Lower leg skin (tissue), 3 donors: ENCODE measurements at regions not wholly inside any gene's neighbourhood (a gene's known extent, or its start where the extent isn't known, plus 50 kb on each side); places are given as distances from the start of the nearest gene placed in this dataset.

ENCODE experiments used
- POLR2A ChIP-seq, 2 donors: fragments of 450-650 bp; IDR thresholded peaks; one replicate each; pipeline ENCODE4 v1.6.1; 2016 to 2017; ENCODE audit warnings: antibody characterized with exemption in 2 of 2, mild to moderate bottlenecking in 1 of 2, moderate library complexity in 1 of 2
- TF ChIP-seq, protein P1 (sequence below), 3 donors: fragments of 450-650 bp; IDR thresholded peaks; one replicate each; pipeline ENCODE4 v1.5.1; 2016; ENCODE audit warnings: antibody characterized with exemption in 3 of 3, mild to moderate bottlenecking in 3 of 3, moderate library complexity in 2 of 3

DNA sequence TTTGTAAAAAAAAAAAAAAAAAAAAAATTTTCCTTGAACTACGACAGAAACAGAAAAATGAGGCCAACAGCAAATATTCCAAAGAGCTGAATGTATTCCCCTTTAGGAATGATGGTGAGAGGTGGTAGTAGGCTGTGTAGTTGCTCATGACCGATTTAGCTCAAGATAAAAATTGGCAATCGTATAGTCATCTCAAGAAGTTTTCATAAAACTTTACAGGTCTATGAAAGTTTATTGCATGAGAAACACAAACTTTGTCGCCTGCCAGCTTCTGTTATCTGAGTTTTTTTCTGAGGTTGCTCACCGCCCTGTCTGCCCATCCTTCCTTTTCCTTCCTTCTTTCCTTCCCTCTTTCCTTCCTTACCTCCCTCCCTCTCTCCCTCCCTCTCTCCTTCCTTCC is 605.5 kb downstream of the BCL11B start:
- TF ChIP-seq, protein P1, sequence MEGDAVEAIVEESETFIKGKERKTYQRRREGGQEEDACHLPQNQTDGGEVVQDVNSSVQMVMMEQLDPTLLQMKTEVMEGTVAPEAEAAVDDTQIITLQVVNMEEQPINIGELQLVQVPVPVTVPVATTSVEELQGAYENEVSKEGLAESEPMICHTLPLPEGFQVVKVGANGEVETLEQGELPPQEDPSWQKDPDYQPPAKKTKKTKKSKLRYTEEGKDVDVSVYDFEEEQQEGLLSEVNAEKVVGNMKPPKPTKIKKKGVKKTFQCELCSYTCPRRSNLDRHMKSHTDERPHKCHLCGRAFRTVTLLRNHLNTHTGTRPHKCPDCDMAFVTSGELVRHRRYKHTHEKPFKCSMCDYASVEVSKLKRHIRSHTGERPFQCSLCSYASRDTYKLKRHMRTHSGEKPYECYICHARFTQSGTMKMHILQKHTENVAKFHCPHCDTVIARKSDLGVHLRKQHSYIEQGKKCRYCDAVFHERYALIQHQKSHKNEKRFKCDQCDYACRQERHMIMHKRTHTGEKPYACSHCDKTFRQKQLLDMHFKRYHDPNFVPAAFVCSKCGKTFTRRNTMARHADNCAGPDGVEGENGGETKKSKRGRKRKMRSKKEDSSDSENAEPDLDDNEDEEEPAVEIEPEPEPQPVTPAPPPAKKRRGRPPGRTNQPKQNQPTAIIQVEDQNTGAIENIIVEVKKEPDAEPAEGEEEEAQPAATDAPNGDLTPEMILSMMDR (IDR thresholded peaks at IDR 0.05) = no peak
- no peak for TF ChIP-seq POLR2A (IDR thresholded peaks at IDR 0.05)
